GM23248 (cell line): ENCODE measurements at regions not wholly inside any gene's neighbourhood (a gene's known extent, or its start where the extent isn't known, plus 50 kb on each side); places are given as distances from the start of the nearest gene placed in this dataset.

Source experiments
- EZH2 ChIP-seq: fragments of 200-600 bp; sonication (generic); IDR thresholded peaks from 2 replicates; pipeline ENCODE4 v1.6.1; 2018; ENCODE audit warnings: antibody characterized with exemption, mild to moderate bottlenecking; ENCODE audit not compliant: insufficient read depth, poor library complexity, severe bottlenecking
- EZH2phosphoT487 ChIP-seq: fragments of 200-600 bp; sonication (generic); IDR thresholded peaks from 2 replicates; pipeline ENCODE4 v1.6.1; 2018; ENCODE audit warnings: antibody characterized with exemption, moderate library complexity, mild to moderate bottlenecking, low read depth; ENCODE audit not compliant: insufficient read depth

DNA sequence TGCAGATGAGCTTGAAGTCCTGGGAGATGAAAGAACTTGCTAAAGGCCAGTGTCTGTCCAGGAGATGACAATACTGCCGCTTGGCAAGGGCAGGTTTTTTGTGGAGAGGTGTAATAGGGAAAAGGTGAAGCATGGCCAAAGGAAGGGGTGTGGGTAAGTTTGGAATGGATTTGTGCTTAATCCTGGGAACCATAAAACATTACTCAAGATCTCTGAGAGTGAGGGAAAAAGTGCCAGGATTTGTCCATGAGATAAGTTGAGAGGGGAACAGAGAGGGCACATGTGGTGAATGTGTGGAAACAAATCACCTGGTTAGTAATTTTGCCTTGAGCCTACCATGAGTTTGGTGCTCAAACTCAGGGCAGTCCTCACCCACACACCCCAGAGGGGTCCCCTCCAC, 108.8 kb upstream of the CD180 start:
- TF ChIP-seq EZH2phosphoT487 (no peak), EZH2 (no peak)
